Epithelial cell of esophagus (primary cell): ENCODE measurements at regions not wholly inside any gene's neighbourhood (a gene's known extent, or its start where the extent isn't known, plus 50 kb on each side); places are given as distances from the start of the nearest gene placed in this dataset.
"Not testable (repeated sequence)": the region's sequence is repeated elsewhere in the genome, so short reads cannot be mapped to it uniquely, and the experiment has no call there.

ENCODE experiments used
- DNase-seq: peaks from one replicate; pipeline ENCODE4 v3.0.0; 2010; ENCODE audit warnings: low read depth
- H3K4me3 ChIP-seq: 2 replicates; pipeline ENCODE4 v1.5.1; 2011; ENCODE audit warnings: mild to moderate bottlenecking, low read length, control low read depth
- TF ChIP-seq, protein P1 (sequence below): IDR thresholded peaks from 2 replicates; pipeline ENCODE4 v1.5.1; 2011; ENCODE audit warnings: low read depth, mild to moderate bottlenecking, low read length, control low read depth, inconsistent platforms; ENCODE audit not compliant: insufficient read depth; ENCODE audit errors: missing control alignments

DNA sequence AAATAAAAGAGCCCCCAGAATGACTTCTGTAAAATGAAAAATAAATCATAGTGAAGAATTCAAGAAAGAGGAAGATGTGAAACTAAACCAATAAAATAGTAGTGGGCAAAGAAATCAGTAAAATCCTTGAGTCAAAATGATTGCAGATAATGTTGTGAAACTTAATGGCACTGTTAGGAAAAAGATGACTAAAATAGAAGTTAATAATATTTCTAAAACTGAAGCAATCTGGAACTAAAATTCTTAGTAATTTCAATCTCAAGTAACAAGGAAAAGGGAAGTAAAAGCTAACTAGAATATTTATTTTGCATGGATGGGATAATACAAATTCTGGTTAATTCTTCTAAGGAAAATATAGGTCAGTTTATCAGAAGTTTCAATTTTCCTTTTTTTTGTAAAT, 84.6 kb downstream of the TMCO5A start:
- no peak for DNase-seq
- TF ChIP-seq, protein P1, sequence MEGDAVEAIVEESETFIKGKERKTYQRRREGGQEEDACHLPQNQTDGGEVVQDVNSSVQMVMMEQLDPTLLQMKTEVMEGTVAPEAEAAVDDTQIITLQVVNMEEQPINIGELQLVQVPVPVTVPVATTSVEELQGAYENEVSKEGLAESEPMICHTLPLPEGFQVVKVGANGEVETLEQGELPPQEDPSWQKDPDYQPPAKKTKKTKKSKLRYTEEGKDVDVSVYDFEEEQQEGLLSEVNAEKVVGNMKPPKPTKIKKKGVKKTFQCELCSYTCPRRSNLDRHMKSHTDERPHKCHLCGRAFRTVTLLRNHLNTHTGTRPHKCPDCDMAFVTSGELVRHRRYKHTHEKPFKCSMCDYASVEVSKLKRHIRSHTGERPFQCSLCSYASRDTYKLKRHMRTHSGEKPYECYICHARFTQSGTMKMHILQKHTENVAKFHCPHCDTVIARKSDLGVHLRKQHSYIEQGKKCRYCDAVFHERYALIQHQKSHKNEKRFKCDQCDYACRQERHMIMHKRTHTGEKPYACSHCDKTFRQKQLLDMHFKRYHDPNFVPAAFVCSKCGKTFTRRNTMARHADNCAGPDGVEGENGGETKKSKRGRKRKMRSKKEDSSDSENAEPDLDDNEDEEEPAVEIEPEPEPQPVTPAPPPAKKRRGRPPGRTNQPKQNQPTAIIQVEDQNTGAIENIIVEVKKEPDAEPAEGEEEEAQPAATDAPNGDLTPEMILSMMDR, result no peak
- H3K4me3 ChIP-seq, result no peak overlapping the region

DNA sequence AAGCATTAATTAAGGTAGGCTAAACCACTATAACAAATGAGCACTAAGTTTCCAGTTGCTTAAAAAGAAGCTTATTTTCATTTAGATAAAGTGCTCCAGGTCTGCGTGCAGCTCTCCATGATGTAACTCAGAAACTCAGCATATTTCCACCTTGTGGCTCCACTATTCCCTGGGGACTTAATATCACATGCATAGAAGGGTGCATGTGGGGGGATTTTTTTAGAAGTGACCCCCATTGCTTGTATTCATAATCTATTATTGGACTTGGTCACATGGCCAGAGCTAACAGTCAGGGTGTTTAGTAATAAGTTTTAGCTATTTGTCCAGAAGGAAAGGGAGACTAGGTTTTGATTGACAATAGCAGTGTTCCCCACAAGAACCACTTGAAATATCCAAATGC, 86.8 kb downstream of the TMCO5A start:
- TF ChIP-seq, protein P1, result no peak
- no peak overlapping the region for H3K4me3 ChIP-seq
- DNase-seq, result no peak

DNA sequence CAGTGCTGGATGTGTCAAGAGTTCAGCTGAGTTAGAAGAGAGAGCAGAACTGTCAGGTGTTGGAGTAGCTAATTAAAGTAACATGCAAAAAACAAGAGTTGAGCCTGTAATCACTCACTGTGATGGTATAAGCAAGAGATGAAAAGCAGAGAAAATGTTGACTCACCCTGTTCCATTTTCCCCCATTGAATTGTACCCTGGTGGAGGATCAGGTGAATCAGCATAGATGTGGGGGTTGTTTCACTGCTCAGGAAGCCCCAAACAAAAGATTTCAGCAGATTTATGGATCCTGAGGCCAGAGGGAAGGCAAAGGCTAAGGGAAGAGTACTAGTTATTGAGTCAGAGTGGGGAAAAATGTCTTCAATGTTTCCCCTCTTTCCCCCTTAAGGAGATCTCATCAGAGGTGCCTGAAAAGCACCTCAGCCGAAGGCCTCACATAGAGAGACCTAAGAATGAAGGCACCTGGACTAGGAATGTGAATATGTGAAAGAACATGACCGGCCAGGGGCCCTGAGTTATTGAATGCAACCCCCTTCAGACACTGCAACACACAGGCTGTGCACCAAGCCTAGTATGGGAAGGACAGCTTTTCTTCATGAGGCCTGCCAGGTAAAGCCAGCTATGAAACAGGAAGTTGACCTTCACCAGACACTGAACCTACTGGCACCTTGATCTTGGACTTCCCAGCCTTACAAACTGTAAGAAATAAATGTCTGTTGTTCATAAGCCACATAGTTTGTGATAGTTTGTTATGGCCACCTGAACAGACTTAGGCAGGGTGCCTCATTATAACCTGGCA, 90.1 kb downstream of the TMCO5A start:
- no peak for DNase-seq
- TF ChIP-seq, protein P1, result no peak
- H3K4me3 ChIP-seq, result no peak overlapping the region

DNA sequence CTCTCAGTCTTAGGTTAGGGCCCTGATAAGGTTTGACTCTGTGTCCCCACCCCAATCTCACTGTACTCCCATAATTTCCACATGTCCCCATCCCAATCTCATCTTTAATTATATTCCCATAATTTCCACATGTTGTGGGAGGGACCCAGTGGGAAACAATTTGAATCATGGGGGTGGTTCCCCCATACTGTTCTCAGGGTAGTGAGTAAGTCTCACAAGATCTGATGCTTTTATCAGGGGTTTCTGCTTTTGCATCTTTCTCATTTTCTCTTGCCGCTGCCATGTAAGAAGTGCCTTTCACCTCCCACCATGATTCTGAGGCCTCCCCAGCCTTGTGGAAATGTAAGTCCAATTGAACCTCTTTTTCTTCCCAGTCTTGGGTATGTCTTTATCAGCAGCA, 91.2 kb downstream of the TMCO5A start:
- not testable (repeated sequence) for DNase-seq, H3K4me3 ChIP-seq

DNA sequence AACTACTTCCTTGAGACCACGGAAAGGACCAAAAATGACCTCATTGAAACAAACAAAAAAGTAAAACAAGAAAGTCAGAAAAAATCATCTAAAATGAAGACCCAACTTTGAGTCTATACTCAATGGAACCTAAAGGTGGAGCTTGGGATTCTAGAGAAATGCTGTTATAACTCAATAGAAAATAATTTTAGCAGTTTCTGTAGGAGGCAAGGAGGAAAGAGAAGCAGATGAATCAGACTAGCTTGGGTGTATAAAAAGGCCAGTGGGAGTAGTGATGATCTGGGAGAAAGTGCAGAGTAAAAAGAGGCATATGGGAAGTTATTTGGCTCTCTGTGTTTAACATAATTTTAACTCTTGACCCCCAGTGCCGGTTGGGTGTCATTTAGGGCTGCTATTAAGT, 94.4 kb downstream of the TMCO5A start:
- no peak for DNase-seq
- no peak overlapping the region for H3K4me3 ChIP-seq
- TF ChIP-seq, protein P1, result no peak

DNA sequence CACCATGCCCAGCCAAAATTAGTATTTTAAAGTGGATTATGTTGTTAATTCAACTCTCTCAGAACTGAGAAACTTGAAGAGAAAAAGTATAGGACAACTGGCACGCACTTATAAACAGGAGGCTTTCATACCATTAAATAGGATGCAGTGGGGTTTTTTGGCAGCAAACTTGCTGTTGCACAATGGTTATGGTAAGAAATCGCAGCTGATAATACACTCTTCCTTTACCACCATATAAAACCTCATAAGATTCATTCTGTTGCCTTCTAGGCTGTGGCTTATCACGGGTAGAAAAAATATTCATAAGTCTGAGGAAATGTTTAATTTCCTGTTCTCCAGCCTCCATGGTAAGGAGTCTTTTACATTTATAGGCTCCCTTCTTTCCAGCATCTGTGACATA, 95.3 kb downstream of the TMCO5A start:
- DNase-seq, result no peak

DNA sequence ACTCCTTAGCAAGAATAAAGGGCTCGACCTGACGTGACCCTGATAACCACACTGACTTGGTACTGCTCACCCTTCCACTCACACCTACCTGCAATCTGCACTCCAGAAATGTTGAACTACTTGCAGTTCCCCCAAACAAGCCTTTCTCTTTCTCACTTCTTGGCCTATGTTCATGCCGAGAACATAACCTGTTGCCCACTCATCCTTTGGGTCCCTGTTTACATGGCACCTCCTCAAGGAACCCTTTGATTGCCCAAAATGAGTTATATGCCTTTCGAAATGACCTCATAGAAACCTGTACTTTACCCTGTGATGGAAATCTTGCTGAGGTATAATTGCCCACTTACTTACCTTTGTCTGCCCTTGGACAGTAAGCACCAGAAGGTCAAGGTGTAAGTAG, 96.2 kb downstream of the TMCO5A start:
- DNase-seq, result no peak
- H3K4me3 ChIP-seq, result no peak overlapping the region
- TF ChIP-seq, protein P1, result no peak

More for the DNA sequence above, 95.3 kb downstream of the TMCO5A start:
- no peak overlapping the region for H3K4me3 ChIP-seq
- TF ChIP-seq, protein P1, result no peak

DNA sequence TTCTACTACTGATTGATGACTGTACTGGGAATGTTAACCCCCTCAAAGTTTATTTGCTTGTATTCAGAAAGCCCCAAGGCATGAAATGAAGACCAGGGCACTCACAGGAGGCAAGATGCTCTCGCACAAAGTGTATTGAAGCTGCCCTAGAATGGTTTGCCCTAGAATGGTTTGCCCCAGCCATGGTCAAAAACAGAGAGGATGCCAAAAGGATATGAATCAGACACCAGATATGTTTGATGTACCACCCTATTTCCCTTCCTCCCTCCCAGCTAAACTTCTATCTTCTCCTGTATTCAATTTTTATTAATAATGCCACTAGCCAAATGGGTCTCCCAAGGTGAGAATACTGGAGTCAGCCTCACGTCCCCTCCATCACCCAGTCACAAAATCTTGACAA, 101.3 kb downstream of the TMCO5A start:
- H3K4me3 ChIP-seq, result no peak overlapping the region
- TF ChIP-seq, protein P1, result no peak
- DNase-seq, result no peak
